GM18951 (cell line): ENCODE measurements at regions not wholly inside any gene's neighbourhood (a gene's known extent, or its start where the extent isn't known, plus 50 kb on each side); places are given as distances from the start of the nearest gene placed in this dataset.

Experiments
- POLR2A ChIP-seq: IDR thresholded peaks from 4 replicates; pipeline ENCODE4 v1.6.1; 2011; ENCODE audit warnings: mild to moderate bottlenecking; ENCODE audit not compliant: insufficient read length, insufficient read depth; ENCODE audit errors: extremely low read depth
- in situ Hi-C: fragments of 300-500 bp; cut with MboI; formaldehyde crosslinking; loops from one replicate; pipeline ENCODE4 v1.12.0; 2022; ENCODE audit warnings: low sequenced_read_pairs, mixed read lengths, inconsistent platforms; ENCODE audit not compliant: unreplicated experiment

- no peak for TF ChIP-seq POLR2A
- in situ Hi-C loops = no loop called here
Measured at GRCh38 chr11:33984682-33985389, 66.7 kb upstream of the CAPRIN1 start.

GRCh38 chr11:33982661-33983060, 68.9 kb upstream of the CAPRIN1 start:
- in situ Hi-C loops = no loop called here
- TF ChIP-seq POLR2A = no peak

GRCh38 chr11:33980897-33981296, 70.6 kb upstream of the CAPRIN1 start:
- in situ Hi-C loops = no loop called here

GRCh38 chr11:33978376-33978775, 73.2 kb upstream of the CAPRIN1 start:
- no peak for TF ChIP-seq POLR2A
- in situ Hi-C loops = no loop called here

More at GRCh38 chr11:33980897-33981296, 70.6 kb upstream of the CAPRIN1 start:
- TF ChIP-seq POLR2A = no peak

- in situ Hi-C loops = no loop called here
- TF ChIP-seq POLR2A = no peak
Measured at GRCh38 chr11:33977676-33978075, 73.9 kb upstream of the CAPRIN1 start.

- in situ Hi-C loops = no loop called here
- no peak for TF ChIP-seq POLR2A
Measured at GRCh38 chr11:33976495-33977199, 74.9 kb upstream of the CAPRIN1 start.

- in situ Hi-C loops = loop anchor here (5.0 kb wide), 1 partner anchor 113 kb away; no protein-coding TSS in a partner anchor
- no peak for TF ChIP-seq POLR2A
Measured at GRCh38 chr11:33974804-33975203, 76.7 kb upstream of the CAPRIN1 start.

- in situ Hi-C loops = loop anchor here (5.0 kb wide), 1 partner anchor 109 kb away; no protein-coding TSS in a partner anchor
Measured at GRCh38 chr11:33971530-33971929, 79.7 kb upstream of the LMO2 start.

GRCh38 chr11:33970984-33971466, 79.1 kb upstream of the LMO2 start:
- no peak for TF ChIP-seq POLR2A
- in situ Hi-C loops = loop anchor here (5.0 kb wide), 1 partner anchor 109 kb away; no protein-coding TSS in a partner anchor

- in situ Hi-C loops = no loop called here
- TF ChIP-seq POLR2A = no peak
Measured at GRCh38 chr11:33967451-33967850, 75.6 kb upstream of the LMO2 start.

- in situ Hi-C loops = no loop called here
- no peak for TF ChIP-seq POLR2A
Measured at GRCh38 chr11:33965032-33965431, 73.2 kb upstream of the LMO2 start.

GRCh38 chr11:33959855-33960400, 68.1 kb upstream of the LMO2 start:
- in situ Hi-C loops = no loop called here
- TF ChIP-seq POLR2A = no peak

GRCh38 chr11:33957304-33957917, 65.5 kb upstream of the LMO2 start:
- TF ChIP-seq POLR2A = no peak
- in situ Hi-C loops = no loop called here
